ENCODE measurements at regions not wholly inside any gene's neighbourhood (a gene's known extent, or its start where the extent isn't known, plus 50 kb on each side); places are given as distances from the start of the nearest gene placed in this dataset.
A peak's percentile ranks its signal among the peaks of the same experiment; 100 is the strongest.

DNA sequence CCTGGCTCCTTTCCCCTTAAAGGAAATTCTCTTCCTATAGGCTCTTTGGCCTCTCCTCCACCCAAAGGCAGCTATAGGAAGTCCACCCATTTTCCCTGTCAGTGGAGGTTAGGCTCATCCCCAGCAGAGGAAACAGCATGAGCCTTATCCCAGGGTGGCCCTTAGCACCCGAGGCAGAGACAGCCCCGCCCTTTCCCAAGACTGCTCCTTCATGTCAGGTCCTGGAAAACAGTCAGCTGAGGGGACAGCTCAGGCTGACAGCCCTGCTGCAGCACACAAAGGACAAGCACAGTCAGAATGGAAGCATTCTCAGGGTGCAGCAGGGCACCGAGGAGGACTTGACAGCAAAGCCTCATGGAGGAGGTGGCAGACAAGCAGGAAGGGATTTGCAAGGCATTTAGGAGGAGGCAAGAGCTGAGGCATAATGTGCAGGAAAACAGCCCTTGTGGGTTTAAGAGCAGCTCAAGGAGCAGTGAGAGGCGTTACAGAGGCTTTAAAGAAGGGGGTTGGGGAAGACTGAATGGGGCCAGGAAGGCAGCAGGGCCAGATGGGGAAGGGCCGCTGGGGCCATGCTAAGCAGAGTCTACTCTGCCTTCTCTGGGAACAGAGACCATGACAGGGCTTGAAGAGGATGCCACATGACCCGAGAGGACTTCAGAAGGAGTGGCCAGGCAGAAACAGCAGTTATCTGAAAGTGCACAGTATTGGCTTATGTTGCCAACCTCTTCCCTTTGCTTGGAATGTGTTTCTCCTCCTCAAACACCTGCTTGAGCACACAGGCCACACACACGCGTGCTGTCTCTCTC, 216.6 kb downstream of the SH3BP4 start:
- no peak for DNase-seq (ENCODE audit: low read depth, low spot score)

DNA sequence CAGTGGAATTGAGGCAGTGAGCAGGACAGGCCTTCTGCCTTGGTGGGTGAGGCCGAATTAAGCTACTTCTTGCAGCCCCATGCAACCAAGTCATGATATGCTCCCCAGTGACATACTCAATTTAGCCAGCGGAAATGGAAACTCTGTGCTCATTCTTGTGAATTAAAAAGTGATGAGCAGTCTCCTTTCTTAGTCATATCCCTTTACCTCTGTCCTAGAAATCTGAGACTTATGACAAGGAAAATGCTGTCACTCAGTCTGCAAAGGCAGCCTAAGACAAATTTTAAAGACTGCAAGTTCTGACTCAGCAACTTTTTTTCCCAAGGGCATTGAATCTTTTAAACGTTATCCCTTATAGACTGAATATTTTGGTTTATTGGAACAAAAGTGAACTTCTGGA, 218.2 kb downstream of the SH3BP4 start:
- DNase-seq (ENCODE audit: low read depth, low spot score) = no peak

DNA sequence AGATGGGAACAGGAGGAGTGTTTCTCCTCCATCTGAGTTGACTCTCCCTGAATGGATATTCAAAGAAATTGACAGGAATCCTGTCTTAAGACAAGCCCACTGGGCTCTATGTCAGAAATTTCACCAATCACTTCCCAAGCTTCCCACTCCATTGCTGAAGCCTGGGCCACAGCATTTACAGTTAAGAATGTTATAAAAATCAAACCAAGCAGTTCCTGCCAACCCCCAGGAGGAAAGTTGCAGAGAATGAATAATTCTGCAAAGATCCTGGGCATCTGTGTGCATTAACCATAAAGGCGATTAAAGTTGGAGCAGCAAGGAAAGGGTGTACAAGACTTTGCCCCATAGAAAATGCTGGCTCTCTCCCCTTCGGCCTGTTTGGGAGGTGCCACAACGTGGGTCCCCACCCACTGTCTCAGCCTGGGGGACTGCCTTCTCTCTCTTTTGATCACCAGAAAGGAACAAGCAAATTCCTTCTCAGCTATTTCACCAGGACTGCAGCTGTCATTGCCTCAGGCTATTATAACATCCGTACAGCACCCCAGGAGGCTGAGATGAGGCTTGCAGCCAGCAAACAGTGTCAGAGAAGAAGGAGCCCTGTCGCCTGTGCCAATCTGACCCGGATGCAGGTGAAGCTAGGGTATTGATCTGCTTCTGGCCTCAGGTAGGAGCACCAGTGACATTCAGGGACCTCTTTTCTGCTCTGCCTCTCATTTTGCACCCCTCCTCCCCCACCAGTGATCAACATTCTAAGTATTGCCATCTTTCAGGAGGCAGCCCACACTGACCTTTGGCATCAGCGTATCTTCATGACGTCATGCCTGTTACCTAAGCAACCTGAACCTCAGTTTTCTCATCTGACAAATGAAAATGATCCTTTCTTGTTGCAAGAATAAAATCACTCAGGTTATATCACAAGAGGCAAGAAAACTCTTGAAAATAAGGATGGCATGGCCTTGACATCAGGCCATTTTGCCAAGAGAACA, 219.0 kb downstream of the SH3BP4 start:
- peak; percentile 35 for DNase-seq (ENCODE audit: low read depth, low spot score)

DNA sequence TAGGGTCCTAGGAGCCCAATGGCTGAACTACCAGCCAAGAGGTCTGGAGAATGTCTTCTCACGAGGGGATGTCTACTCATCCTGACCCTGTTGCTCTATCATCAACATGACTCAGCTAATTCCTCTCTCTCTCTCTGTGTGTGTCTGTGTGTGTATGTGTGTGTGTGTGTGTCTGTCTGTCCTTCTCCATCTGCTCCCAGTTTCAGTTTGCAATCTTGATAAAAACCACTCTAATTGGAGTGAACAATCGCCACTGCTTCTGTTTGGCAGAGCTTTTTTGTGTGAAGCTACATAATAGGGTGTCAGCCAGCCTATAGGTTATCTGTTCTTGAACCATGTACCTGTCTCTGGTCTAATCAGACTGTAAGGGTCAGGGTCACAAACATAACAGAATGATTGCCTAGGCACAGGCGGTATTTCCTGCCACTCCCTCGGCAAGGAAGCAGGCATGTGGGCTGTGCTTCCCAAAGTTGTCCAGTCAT, 219.8 kb downstream of the SH3BP4 start:
- no peak for DNase-seq (ENCODE audit: low read depth, low spot score)

DNA sequence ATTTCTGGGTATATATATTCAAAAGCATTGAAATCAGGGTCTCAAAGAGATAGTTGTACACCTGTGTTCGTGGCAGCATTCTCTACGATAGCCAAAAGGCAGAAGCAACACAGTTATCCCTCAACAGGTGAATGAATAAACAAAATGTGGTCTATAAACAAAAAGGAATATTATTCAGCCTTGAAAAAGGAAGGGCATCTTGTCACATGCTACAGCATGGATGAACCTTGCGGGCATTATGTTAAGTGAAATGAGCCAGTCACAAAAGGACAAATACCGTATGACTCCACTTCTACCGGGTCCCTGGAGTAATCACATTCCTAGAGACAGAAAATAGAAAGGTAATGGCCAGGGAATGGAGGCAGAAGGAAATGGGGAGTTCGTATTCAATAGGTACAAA, 228.8 kb downstream of the SH3BP4 start:
- no peak for DNase-seq (ENCODE audit: low read depth, low spot score)

DNA sequence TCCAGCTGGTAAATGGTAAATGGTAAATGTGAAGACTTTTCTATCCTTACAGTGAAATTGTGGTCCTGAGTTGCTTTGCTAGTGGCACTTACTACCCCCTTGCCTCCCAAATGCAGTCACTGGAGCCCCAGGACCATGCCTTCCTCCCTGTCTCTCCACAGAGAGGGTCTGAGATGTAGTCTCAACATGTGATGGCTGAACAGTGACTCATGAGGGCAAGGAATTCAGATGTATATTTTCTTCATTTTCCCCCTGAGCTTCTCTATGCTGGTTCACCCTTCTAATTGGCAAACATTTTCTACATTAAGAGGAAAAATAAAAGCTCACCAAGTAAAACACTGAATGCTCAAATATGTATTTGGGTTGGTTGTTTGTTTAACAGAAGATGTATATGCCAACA, 232.0 kb downstream of the SH3BP4 start:
- no peak for DNase-seq (ENCODE audit: low read depth, low spot score)

DNA sequence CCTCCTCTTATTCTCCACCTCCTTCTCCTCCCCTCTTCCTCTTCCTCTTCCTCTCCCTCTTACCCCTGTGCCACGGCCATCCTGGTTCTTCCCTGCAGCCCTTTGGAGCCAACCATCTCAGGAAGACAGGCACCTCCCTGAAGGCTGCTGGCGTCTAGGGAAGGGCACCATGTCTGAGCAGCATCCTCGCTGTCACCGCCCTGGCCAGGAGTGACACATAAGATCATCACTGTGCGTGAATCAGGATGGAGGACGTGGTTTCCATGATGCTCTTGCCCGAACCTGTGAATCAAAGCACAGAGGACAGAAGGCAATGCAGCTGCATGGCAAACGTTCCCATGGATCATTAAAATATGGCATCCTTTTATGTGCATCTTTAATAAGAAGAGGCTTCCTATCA, 236.0 kb downstream of the SH3BP4 start:
- DNase-seq (ENCODE audit: low read depth, low spot score) = no peak

DNA sequence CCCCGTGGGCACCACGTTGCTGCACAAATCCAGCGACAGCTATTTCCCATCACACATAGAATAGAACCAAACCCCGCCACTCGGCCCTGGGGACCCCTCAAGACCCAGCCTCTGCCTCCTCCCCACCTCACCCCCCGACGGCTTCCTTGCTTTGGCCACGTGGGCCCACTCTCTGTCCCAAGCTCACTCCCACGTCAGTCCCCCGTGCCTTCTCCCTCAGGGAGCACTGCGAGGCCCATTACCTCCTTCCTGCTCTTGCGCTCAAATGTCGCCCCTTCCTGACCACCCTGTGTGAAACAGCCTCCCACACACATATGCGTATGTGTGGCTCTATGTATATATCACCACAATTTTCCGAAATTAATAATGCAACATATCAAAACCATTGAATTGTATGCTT, 239.7 kb downstream of the SH3BP4 start:
- no peak for DNase-seq (ENCODE audit: low read depth, low spot score)

DNA sequence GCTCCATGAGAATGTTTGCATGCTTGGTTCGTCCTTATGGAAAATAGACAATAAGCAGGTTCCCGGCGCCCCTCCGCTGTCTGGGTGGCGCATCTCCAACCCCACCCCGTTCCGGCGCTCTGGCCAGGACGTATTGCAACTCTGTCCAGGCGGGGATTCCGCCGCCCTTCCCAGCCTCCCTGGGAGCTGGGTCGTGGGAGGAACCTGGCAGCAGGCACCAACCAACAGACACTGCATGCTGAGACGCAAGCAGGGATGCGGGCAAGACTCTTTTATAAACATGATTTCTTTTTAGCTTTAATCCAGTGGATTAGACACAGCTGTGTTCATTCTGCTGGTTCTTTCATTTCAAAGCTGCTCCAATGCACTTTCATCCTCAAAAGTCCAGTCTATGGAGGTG, 240.2 kb downstream of the SH3BP4 start:
- DNase-seq (ENCODE audit: low read depth, low spot score) = no peak

DNA sequence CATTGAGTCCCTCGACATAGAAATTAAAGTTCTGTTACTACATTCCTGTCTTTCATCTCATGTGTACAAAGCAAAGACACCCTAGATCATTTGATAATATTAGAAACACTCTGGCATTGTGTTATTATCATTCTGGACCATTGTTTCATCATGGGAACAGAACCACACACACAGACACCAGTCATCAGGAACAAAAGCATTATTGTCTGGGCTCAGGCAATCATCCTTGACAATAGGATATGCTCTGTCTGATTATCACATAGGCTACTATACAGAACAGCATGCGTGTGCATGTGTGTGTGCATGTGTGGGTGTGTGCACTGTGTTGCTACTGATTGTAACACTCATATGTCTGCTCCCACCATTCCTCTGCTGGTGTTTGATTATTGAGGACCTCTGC, 242.5 kb downstream of the SH3BP4 start:
- DNase-seq (ENCODE audit: low read depth, low spot score) = no peak

DNA sequence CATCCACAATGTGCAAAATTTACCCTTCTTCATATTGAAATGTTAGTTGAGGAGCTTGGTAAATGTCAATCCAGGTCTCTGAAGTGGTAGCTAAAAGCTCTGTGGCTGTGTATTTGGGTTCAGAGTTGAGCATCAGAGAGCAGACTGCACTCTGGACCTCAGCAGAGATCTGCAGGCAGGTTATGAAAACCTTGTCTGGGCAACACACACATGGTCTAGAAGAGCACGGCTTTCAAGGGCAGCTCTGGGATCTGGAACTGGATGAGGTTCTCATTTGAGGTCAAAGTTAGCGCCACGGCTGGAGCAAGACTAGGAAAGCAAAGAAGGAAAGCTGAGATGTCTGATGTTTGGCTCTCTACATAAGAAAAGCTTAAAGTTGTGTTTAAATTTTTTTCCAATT, 243.0 kb downstream of the SH3BP4 start:
- DNase-seq (ENCODE audit: low read depth, low spot score) = no peak

DNA sequence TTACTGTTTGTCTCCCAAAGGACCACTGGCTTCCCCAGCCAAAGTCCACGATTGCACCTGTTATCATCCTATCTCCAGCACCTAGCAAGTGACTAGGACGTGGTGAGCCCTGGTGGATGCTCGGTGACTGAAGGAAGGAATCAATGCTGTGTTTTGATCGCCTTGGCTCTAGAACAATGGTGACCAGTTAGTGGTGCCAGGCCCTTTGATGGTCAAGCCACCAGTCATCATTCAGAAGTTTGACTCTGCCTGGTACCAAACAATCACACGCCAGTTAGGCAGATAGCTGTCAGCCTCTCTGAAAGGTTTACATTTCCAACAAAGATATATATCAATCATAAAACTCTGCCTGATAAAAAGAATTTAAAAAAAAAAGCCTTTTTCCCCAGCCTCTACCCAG, 244.1 kb downstream of the SH3BP4 start:
- no peak for DNase-seq (ENCODE audit: low read depth, low spot score)

DNA sequence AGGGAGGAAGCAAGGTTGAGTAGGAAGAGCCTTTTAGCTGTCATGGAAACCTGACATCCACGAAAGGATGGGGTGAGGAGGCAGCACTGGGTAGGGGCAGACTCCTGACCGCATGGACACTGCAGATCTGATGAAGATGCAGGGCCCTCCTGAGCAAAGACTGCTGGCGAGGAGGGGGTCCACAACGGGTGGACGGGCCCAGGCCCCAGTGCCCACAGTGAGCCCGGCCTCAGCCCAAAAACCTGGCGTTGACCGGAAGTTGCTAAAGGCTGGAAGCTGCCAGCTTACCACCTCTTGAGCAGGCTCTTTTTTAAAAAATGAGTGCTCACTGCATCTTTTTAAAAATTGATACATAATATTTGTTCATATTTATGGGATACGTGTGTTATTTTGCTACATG, 247.3 kb downstream of the SH3BP4 start:
- no peak for DNase-seq (ENCODE audit: low read depth, low spot score)

DNA sequence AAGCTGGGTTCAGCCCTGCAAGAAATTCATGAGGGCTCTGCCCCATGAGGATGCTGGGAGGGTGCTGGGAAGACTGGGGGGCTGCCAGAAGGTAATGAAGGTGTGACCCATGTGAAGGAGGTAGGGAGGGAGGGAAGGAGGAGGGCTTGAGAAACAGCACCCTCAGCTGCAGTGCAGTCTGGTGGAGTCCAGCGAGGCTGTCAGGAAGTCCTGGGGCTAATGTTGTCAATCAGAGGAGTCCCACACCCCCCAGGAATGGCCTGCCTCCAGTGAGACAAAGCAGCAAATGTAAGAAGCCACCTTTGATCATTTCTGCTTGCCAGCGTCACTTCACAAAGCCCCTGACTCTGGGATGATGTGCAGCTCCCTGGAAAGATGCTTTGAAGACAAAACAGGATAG, 248.4 kb downstream of the SH3BP4 start:
- DNase-seq (ENCODE audit: low read depth, low spot score) = no peak

DNA sequence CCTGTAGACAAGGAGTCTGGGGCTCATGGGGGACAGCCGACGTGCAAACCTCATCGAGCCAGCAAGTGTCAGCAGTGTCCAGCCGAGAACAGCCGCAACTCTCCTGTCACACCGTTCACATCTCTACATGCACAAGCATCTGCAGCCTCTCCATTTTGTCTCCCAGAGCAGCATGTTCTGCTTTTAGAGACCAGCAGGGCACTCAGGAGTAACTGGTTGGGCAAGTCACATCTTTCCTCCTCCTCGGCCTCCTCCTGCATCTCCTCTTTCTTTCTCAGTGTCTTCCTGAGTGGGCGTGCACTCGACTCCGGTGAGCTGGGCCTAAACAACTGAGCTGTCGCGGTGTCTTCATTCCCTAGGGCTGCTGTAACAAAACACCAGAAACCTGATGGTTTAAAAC, 249.9 kb downstream of the SH3BP4 start:
- DNase-seq (ENCODE audit: low read depth, low spot score) = no peak

DNA sequence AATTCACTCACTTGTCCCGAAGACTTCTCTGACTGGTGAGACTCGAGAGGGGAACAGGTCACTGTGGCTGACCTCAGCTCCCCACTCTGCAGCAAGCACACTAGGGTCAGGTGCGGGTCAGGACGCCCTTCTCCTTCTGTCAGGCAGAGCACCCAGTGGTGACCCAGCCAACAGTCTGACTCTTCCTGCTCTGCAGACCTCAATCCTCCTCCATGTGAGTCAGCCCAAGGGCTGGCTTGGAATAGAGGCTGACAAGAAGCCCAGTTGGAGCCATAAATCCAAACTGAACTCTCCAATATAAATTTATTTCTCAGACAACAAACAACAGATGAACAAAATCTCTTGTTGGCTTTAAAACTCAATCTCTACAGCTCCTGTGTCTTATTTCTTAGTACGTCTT, 253.1 kb downstream of the SH3BP4 start:
- DNase-seq (ENCODE audit: low read depth, low spot score) = no peak

DNA sequence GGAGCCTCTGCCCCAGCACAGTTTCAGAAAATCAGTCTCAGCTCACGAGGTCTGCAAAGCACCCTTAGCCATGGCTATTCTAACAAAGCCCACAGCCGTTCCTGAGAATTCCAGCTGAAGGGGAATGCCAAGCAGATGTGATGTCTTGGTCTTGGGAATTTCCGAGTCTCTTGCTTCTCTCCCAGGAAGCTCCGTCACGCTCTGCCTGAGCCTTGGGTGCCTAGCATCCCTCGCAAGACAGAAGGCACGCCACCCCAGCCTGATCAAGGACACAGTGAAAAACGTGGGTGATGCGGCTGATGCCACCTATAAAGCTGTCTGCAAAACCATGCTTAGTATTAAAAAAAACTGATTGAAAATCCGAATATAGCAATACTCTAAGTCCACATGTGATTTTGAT, 254.6 kb downstream of the SH3BP4 start:
- DNase-seq (ENCODE audit: low read depth, low spot score) = no peak

DNA sequence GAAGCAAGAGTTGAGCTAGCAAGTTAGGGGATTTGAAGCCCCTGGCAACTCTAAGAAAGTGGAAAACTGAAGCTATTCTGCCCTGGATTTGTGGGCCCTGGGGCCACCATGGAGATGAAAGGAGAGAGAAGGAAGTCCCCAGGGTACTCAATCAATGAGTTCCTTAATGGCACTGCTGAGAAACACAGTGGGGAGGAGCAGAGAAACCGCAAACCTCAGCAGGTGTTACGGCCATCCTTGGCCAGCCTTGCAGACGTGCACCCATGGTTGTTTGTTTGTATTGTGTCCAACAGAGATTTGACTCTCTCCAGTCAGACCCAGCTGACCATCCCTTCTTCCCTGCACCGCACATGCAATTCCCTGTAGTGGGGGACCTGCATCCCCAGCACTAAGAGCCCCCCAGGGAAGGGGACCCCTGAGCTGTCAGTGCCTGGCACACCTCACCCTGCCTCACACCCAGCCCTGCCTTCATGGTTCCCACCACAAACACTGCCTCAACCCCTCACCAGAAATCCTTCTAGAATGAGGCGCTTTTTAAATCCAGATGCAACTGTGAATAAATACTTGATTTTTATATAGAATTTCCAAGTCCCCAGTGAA, 255.3 kb downstream of the SH3BP4 start:
- no peak for DNase-seq (ENCODE audit: low read depth, low spot score)

DNA sequence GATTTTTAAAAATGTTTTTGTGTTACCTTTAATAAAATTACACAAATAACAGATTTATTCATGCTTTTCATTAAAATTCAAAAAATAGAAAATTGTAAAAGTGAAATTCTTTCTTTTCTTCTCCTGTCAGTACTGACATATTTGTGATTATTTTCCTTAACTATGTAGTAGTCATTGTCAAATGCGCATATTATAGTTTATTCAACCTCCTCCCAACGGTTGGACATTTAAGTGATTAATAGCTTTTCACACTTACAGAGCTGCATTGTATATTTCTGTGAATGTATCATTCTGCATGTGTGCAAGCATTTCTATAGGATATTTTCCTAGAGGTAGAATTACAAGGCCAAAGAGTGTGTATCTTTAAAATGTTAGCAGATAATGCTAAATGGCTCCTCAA, 259.2 kb downstream of the SH3BP4 start:
- no peak for DNase-seq (ENCODE audit: low read depth, low spot score)

DNA sequence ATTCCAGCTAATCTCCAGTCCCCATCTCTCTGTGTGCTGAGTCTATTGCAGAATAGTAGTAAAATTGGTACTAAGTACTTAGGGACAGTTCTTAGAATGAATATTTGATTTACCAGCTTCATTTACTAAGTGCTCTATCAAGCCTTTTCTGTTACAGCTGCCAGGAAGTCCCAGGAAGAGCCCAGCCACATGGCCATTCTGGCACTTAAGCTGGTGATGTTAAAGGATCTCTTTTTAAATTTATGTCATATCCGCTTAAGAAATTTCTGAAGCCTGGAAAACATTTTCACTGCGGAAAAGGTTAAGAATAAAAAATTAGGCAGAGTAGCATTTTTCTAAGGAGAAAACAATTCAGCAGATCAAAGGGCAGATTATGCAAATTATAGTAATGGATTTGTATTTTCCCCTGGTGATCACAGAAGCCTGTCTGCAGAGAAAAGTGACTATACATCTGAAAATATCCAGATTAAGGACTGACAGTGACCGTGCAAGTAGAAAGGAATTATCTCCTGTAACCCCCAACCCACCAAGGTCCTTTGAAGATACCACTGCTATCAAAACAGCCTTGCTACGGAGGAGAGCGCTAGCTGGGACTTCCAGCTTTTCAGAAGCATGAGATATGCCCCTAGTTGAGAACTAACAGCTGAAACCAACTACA, 260.8 kb downstream of the SH3BP4 start:
- DNase-seq (ENCODE audit: low read depth, low spot score) = no peak

DNA sequence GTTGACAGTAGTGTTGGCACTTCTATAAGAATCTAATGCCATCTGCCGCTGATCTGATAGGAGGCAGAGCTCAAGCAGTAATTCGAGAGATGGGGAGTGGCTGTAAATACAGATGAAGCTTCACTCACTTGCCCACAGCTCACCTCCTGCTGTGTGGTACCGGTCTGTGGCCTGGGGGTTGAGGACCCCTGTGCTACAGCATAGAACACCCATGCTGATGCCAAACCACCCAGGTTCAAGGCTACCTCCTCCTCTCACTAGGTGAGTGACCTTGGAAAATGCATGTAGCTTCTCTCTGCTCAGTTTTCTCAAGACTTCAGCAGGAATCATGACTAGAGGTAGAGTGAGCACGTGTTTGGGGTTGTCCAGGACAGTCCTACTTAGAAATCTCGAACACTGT, 263.4 kb downstream of the SH3BP4 start:
- DNase-seq (ENCODE audit: low read depth, low spot score) = no peak

DNA sequence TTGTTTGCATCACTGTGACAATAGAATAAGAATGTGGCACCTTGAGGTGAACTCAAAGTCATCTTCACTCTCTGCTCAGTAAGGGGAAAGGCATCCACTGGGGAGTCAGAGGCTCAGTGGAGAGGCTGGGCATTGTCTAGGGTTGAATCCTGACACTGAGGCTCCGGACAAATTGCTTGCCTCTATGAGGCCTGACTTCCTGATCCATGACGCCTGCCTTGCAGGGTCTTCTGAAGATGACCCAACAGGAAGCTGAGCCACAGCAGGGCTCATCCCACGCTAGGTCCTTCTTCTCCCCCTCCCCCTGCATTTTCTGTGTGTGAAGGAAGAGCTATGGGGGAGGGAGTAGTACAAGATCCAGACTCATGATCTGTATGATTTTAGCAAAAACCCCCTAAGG, 265.1 kb downstream of the SH3BP4 start:
- DNase-seq (ENCODE audit: low read depth, low spot score) = no peak

All from iPS DF 19.7 (cell line).